Femur (tissue), 1 donor: ENCODE measurements at regions not wholly inside any gene's neighbourhood (a gene's known extent, or its start where the extent isn't known, plus 50 kb on each side); places are given as distances from the start of the nearest gene placed in this dataset.

Experiments used
- DNase-seq: peaks from one replicate; pipeline ENCODE4 v3.0.0-alpha.2; 2017

GRCh38 chr10:42973870-42974692 lies 102.8 kb upstream of the RET start:
- peak; percentile 8 for DNase-seq

GRCh38 chr10:42974693-42975002 lies 102.2 kb upstream of the RET start:
- no peak for DNase-seq

GRCh38 chr10:42975005-42975493 lies 101.8 kb upstream of the RET start:
- DNase-seq = peak; percentile 12

DNA sequence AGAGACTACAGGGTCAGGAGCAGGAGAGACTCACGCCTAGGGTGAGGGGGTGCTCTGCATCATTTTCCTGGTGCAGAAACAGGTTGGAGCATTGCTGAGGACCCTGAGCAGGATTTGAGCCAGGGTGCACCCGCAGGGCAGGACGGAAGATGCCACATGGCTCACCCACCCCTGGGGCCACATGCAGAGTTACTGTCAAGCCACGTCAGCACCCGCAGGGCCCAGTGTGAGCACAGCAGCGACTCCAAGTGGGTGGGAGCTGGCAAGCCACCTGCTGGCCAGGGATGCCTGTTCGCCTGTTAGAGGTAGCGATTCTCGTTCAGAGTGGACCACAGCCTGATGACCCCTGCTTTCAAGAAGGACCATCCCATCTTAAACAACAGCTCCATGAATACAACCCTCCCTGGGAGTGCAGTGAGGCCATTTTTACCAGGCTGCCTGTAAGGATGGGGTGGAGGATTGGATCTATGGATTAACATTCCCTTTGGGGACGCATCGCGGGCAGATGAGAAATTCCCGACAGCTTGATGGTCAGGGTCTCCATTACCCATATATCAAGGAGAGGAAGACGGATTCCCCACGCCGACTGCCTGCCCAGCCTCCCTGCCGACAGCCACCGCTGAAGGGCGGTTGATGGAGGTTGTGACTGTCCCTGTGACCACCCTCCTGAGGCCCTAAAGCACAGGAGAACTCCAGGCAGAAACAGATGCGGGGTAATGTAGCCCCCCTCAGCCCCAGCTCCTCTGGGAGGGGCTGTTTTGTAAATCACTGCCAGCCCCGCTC lies 101.1 kb upstream of the RET start:
- DNase-seq = peak; percentile 4

DNA sequence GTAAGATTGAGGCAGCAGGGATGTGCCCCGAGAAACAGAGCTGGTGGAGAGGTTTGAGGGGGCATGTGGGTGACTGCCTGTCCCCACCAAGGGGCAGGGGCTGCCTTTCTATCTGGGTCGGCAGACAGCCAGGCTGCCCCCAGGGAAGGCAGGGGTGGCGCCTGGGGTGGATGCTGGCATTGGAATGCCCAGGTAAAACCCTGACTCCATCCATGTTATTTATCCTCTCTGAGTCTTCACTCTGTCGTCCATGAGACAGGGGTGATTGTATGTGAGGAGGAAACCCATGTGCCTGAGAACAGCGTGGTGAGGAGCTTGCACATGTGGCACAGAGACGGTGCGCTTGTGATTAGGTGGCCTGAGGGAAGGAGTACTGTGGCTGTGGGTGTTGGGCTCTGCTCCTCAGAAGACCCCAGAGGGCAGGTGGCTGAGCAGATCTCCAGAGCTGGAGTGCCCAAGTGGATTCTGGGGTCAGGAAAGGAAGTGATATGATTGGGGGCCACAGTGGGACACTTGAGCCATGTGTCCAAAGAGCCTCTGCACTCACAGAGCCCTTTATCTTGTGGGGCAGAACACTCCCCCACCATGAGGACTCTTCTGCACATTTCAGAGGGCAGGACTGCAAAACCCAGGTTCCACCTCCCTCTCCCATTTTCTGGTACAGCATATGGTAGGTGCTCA lies 100.4 kb upstream of the RET start:
- peak; percentile 5 for DNase-seq

GRCh38 chr10:42977032-42977416 lies 99.8 kb upstream of the RET start:
- DNase-seq = peak; percentile 5

DNA sequence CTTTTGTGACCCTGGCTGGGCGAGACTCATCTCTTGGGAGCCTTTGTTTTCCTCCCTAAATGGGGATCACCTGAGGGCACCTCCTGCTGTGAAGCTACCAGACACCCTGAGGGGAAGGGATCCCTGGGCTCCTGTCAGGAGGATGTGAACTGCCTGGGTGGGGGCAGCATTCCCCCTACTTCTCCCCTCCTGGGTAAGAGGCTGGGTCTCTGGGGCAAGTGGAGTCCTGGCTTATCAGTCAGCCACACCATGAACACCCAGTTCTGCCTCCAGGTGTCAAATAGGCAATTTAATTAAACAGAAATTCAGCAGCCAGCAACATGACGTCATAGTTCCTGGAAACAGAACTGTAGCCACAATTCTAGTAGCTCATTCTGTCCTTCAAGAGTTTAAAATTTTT lies 97.7 kb upstream of the RET start:
- peak; percentile 8 for DNase-seq

DNA sequence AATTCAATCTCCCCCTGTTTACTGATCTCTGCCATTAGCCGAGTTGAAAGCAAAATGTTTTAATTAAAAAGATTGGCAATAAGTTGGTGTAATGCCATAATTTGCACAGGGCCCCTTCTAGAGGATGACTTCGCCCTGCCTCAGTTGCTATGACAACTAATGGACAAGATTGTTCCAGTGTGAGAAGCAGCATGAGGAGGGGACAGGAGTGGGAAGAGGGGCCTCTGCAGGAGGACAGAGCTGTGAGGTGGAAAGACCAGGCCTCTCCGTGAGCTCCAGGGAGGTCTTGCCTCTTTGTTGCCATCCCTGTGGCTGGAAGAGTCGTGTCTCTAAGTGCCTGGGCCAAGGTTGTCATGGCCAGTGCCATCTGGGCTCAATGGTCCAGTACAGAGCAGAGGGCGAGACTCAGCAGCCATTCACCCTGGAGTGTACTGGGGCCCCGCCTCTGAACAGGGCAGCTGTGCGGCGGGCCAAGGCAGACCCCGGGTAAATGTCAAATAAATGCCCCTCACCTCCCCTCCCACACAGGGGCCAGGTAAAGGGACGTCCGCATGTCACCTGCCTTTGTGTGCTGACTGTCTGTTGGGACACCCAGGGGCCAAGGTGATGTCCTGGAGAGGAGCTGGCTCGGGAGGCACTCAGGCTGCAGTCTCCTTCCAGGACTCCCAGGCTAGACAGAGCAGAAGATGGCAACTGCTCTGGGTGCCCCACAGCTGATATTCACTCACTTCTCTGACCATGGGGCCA lies 97.0 kb upstream of the RET start:
- peak; percentile 5 for DNase-seq

DNA sequence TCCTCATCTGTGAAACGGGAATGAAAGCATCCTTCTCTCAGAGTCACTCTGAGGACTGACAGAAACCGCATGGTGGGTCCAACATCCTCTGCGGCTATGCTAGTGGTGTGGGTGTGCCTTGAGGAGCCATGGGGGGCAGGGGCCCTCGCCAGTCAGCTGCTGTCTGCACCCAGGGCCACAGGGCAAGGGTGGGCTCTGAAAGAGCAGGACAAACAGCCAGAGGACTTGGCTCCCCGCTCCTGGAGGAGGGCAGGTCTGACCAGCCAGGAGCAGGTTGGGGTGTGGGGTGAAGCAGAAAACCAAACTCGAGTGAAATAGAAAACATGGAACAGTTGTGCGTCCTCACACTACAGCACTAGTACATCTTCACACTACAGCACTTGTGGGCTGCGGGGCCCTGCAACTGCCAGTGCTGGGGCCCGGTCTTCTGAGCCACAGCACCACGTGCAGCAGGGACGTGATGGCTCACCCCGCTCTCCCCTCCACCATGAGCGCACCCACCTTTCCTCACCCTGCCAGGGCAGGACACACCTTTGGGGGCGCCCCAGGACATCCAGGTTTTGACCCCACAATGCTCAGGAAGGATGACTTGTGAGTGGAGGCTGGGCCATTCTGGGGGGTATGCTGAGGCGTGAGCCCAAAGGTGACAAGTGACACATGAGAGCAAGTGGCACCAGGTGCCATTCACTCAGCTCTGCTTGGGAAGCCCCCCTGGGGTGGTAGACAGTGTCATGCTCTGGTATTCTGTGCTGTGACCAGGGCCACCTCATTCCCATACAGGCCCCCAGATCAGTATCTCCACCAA lies 96.1 kb upstream of the RET start:
- peak; percentile 5 for DNase-seq

- peak; percentile 9 for DNase-seq
Measured at GRCh38 chr10:42981358-42982236, 95.3 kb upstream of the RET start.

GRCh38 chr10:42982891-42983506 lies 93.9 kb upstream of the RET start:
- peak; percentile 7 for DNase-seq

GRCh38 chr10:42983591-42983990 lies 93.3 kb upstream of the RET start:
- no peak for DNase-seq

DNA sequence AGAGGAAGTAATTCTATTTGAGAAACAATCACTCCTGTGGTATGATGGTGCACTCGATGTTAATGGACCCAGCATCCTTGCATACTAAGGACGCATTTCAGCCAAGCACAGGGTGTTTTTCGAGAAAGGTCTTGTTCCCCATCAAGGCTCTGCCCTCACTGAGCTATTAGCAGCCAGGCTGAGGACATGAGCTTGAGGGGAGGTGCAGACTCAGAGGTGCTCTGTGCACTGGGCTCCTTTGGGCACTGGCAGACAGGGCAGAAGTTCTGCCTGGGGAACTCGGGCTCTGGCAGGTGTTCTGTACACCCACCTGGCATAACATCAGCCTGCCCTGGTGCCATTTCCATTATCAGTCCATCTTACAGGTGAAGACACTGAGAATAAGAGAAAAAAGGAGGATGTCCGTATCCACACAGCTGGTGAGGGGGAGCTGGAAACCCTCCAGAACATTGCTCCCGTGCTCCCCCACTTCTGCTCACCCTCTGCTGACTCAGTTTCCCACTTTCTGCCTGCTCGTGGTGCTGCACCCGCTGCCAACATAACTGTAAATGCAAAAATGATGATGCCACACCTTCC lies 92.7 kb upstream of the RET start:
- DNase-seq = no peak

DNA sequence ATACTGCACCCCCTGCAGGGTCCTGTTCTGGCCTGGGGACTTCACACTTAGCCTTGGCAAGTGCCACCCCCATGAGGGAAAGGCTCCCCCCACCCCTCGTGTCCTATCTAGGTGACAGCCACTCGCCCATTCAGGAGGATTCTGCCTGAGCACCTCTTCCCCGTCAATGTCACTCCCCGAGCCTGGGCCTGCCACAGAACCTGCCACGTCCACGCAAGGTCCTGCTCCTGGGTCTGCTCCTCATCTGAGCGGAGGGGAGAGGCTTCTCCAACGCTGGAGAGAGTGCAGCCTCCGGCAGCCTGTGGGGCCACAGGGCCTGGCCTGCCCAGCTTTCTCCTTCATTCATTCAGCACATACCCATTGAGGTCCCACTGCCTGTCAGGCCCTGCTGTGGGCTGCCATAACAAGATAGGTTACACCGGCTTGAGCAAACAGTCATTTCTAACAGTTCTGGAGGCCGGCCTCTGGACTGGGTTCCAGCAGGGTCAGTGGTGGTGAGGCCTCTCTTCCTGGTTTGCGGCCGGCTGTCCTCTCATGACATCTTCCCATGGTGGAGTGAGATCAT lies 92.0 kb upstream of the RET start:
- DNase-seq = peak; percentile 10

- DNase-seq = no peak
Measured at GRCh38 chr10:42985436-42986316, 91.2 kb upstream of the RET start.

DNA sequence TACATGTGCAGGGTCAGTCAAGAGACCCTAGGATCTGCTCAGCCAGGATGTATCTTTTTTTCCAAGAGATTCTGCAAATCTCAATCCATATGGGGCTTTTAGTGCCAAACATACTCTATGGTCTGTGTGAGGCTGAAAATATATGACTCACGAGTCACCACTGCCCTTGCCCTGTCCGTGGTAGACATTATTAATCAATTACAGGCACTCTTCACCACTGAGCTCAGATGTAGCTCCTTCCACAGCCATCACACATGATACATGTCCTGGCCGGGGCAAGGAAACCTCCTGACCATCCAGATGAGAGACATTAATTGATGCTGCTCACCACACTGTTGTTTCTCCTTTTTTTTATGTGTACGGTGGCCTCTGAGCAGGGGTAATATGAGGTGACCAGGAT lies 90.2 kb upstream of the RET start:
- DNase-seq = no peak

DNA sequence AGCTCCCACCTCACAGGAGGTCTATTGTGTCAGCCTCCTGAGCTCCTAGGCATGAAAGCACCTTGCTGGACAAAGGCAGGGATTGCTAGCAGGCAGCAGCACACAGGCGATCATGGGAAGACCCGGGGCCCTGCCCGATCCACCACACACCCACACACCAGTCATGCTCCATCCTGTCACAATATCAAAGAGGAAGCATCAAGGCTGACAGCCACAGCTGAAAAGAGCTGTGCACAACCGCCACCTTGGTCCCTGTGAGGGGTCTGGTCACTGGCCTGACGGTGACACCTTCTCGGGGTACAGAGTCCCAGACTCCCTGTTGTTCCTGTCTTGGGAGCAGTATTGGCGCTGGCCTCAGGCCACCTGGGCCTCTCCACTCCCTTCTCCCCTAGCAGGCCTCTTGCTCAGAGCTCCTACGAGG lies 89.7 kb upstream of the RET start:
- no peak for DNase-seq

DNA sequence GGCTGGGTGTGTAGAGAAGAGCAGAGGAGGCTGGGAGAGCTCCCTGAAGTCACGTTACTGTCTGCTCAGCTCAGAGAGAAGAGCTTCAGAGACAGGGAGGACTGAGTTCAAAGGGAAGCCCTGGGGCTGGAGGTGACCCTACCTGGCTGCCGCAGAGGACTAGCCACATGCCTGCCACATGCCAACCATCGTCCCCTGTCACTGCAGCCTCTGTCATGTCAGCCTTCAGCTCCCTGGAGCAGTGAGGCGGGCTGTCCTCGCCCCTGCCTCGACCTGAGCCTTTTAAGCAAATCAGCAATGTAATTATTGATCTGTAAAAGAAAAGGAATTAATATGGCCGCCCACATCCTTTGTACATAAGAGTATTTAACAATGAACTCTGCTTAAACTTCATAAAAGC lies 89.3 kb upstream of the RET start:
- DNase-seq = no peak

GRCh38 chr10:42988069-42988468 lies 88.8 kb upstream of the RET start:
- DNase-seq = no peak
